ENCODE measurements at regions not wholly inside any gene's neighbourhood (a gene's known extent, or its start where the extent isn't known, plus 50 kb on each side); places are given as distances from the start of the nearest gene placed in this dataset.

DNA sequence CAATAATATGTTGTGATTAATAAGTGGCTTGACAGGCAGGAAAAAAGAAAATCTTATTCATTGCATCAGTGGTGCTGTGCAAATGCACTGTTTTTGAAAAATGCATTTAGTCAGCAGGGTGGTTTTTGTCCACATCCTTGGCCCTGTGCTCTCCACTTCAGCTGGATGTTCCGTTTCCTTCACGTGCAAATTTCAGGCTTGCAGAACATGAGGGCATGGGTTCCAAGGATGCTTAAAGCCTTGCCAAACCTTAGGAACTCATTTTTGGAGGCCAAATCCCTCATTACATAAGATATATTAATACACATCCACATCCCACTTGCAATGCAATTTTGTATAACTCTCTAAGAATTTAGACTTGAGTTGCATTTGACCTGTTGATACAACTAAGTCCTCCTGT is 410.1 kb downstream of the PRDM2 start:
- intact Hi-C loops (cut with DNase I): no loop called here
- no peak for DNase-seq
- no peak overlapping the region for H3K9ac ChIP-seq (ENCODE audit: low read length in 3 of 3)
- TF ChIP-seq, protein P1, sequence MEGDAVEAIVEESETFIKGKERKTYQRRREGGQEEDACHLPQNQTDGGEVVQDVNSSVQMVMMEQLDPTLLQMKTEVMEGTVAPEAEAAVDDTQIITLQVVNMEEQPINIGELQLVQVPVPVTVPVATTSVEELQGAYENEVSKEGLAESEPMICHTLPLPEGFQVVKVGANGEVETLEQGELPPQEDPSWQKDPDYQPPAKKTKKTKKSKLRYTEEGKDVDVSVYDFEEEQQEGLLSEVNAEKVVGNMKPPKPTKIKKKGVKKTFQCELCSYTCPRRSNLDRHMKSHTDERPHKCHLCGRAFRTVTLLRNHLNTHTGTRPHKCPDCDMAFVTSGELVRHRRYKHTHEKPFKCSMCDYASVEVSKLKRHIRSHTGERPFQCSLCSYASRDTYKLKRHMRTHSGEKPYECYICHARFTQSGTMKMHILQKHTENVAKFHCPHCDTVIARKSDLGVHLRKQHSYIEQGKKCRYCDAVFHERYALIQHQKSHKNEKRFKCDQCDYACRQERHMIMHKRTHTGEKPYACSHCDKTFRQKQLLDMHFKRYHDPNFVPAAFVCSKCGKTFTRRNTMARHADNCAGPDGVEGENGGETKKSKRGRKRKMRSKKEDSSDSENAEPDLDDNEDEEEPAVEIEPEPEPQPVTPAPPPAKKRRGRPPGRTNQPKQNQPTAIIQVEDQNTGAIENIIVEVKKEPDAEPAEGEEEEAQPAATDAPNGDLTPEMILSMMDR (IDR thresholded peaks at IDR 0.05; ENCODE audit: borderline replicate concordance, extremely low read depth, insufficient read depth): no peak
- H3K27me3 ChIP-seq (ENCODE audit: control insufficient read depth, insufficient read depth, low read length): no peaks in the 10 kb centered on the region
- H3K9me3 ChIP-seq (ENCODE audit: control insufficient read depth in 2 of 3, insufficient read depth in 1 of 3, low read length in 3 of 3): no peaks in the 10 kb centered on the region
- no peak for FAIRE-seq
- H3K4me3 ChIP-seq (ENCODE audit: low read length in 3 of 3): no peak overlapping the region
- H3K4me1 ChIP-seq (ENCODE audit: control insufficient read depth in 2 of 3, insufficient read depth in 2 of 3, low read depth in 1 of 3, low read length in 3 of 3): peaks cover 0 to 3% (median 0%) of the 10 kb centered on the region in 3 donors
- no peaks in the 10 kb centered on the region for H3K36me3 ChIP-seq (ENCODE audit: control insufficient read depth in 2 of 3, insufficient read depth in 3 of 3, low read length in 3 of 3)
- H3K27ac ChIP-seq (ENCODE audit: low read depth in 2 of 2, low read length in 2 of 2): no peak overlapping the region

GRCh38 chr1:14111121-14111520 is 411.1 kb downstream of the PRDM2 start:
- DNase-seq (no peak), FAIRE-seq (no peak)
- intact Hi-C loops (cut with DNase I): no loop called here
- TF ChIP-seq, protein P1 (IDR thresholded peaks at IDR 0.05; ENCODE audit: borderline replicate concordance, extremely low read depth, insufficient read depth): no peak
- no peak overlapping the region for H3K4me3 ChIP-seq (ENCODE audit: low read length in 3 of 3)
- H3K27me3 ChIP-seq (ENCODE audit: control insufficient read depth, insufficient read depth, low read length): no peaks in the 10 kb centered on the region
- H3K4me1 ChIP-seq (ENCODE audit: control insufficient read depth in 2 of 3, insufficient read depth in 2 of 3, low read depth in 1 of 3, low read length in 3 of 3): peaks cover 0 to 3% (median 0%) of the 10 kb centered on the region in 3 donors
- no peak overlapping the region for H3K9ac ChIP-seq (ENCODE audit: low read length in 3 of 3)
- H3K27ac ChIP-seq (ENCODE audit: low read depth in 2 of 2, low read length in 2 of 2): no peak overlapping the region
- H3K9me3 ChIP-seq (ENCODE audit: control insufficient read depth in 2 of 3, insufficient read depth in 1 of 3, low read length in 3 of 3): no peaks in the 10 kb centered on the region
- H3K36me3 ChIP-seq (ENCODE audit: control insufficient read depth in 2 of 3, insufficient read depth in 3 of 3, low read length in 3 of 3): no peaks in the 10 kb centered on the region

DNA sequence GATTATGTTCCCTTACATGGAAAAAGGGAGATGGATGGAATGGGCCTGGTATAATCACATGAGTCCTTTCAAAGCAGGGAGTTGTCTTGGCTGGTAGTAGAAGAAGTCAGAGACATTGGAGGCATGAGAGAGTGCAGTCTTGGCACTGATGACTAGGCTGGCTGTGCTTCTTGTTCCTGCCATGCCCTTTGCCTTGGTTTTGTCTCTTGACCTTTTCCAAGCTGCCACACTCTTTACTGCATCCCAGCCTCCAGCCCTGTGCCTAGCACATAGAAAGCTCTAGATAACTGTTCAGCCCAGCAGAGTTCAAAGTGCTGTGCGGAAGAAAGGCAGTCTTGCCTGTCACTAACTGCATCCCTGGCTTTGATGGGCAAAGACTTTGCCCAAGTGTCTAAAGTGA is 412.6 kb downstream of the PRDM2 start:
- no peak overlapping the region for H3K9ac ChIP-seq (ENCODE audit: low read length in 3 of 3)
- H3K9me3 ChIP-seq (ENCODE audit: control insufficient read depth in 2 of 3, insufficient read depth in 1 of 3, low read length in 3 of 3): no peaks in the 10 kb centered on the region
- intact Hi-C loops (cut with DNase I): no loop called here
- H3K27ac ChIP-seq (ENCODE audit: low read depth in 2 of 2, low read length in 2 of 2): no peak overlapping the region
- no peaks in the 10 kb centered on the region for H3K36me3 ChIP-seq (ENCODE audit: control insufficient read depth in 2 of 3, insufficient read depth in 3 of 3, low read length in 3 of 3)
- no peak for FAIRE-seq
- TF ChIP-seq, protein P1 (IDR thresholded peaks at IDR 0.05; ENCODE audit: borderline replicate concordance, extremely low read depth, insufficient read depth): no peak
- no peaks in the 10 kb centered on the region for H3K27me3 ChIP-seq (ENCODE audit: control insufficient read depth, insufficient read depth, low read length)
- H3K4me1 ChIP-seq (ENCODE audit: control insufficient read depth in 2 of 3, insufficient read depth in 2 of 3, low read depth in 1 of 3, low read length in 3 of 3): peaks cover 0 to 3% (median 0%) of the 10 kb centered on the region in 3 donors
- no peak for DNase-seq
- H3K4me3 ChIP-seq (ENCODE audit: low read length in 3 of 3): no peak overlapping the region

- intact Hi-C loops (cut with DNase I): no loop called here
- no peaks in the 10 kb centered on the region for H3K36me3 ChIP-seq (ENCODE audit: control insufficient read depth in 2 of 3, insufficient read depth in 3 of 3, low read length in 3 of 3)
- H3K4me3 ChIP-seq (ENCODE audit: low read length in 3 of 3): no peak overlapping the region
- peaks cover 0 to 3% (median 0%) of the 10 kb centered on the region in 3 donors for H3K4me1 ChIP-seq (ENCODE audit: control insufficient read depth in 2 of 3, insufficient read depth in 2 of 3, low read depth in 1 of 3, low read length in 3 of 3)
- DNase-seq: no peak
- no peak for FAIRE-seq
- H3K27me3 ChIP-seq (ENCODE audit: control insufficient read depth, insufficient read depth, low read length): no peaks in the 10 kb centered on the region
- H3K9ac ChIP-seq (ENCODE audit: low read length in 3 of 3): no peak overlapping the region
- no peaks in the 10 kb centered on the region for H3K9me3 ChIP-seq (ENCODE audit: control insufficient read depth in 2 of 3, insufficient read depth in 1 of 3, low read length in 3 of 3)
- no peak overlapping the region for H3K27ac ChIP-seq (ENCODE audit: low read depth in 2 of 2, low read length in 2 of 2)
- TF ChIP-seq, protein P1 (IDR thresholded peaks at IDR 0.05; ENCODE audit: borderline replicate concordance, extremely low read depth, insufficient read depth): no peak
Measured at GRCh38 chr1:14113271-14113670, 413.3 kb downstream of the PRDM2 start.
